ENCODE measurements at regions not wholly inside any gene's neighbourhood (a gene's known extent, or its start where the extent isn't known, plus 50 kb on each side); places are given as distances from the start of the nearest gene placed in this dataset.

DNA sequence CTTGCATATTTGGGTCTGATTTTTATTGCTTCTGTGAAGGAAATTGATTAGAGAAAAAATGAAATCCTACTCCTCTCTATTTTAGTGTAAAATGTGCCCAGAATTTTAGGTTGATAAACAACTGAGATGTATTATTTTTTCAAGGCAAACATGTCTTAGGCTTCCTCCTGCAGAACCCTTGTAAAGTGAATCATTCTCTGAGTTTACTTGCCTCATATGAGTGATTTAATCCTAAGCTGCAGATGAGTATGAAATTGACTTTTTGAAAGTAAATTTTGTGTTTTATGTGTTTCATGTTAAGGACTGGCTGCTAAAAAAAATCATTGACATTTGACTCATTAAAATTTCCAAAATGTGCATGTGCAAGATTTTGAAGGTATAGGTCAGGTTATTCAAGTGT is 138.5 kb upstream of the PHACTR1 start:
- TF ChIP-seq, protein P1, sequence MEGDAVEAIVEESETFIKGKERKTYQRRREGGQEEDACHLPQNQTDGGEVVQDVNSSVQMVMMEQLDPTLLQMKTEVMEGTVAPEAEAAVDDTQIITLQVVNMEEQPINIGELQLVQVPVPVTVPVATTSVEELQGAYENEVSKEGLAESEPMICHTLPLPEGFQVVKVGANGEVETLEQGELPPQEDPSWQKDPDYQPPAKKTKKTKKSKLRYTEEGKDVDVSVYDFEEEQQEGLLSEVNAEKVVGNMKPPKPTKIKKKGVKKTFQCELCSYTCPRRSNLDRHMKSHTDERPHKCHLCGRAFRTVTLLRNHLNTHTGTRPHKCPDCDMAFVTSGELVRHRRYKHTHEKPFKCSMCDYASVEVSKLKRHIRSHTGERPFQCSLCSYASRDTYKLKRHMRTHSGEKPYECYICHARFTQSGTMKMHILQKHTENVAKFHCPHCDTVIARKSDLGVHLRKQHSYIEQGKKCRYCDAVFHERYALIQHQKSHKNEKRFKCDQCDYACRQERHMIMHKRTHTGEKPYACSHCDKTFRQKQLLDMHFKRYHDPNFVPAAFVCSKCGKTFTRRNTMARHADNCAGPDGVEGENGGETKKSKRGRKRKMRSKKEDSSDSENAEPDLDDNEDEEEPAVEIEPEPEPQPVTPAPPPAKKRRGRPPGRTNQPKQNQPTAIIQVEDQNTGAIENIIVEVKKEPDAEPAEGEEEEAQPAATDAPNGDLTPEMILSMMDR (IDR thresholded peaks at IDR 0.05): no peak
- TF ChIP-seq POLR2A (IDR thresholded peaks at IDR 0.05): no peak

All from esophagus squamous epithelium (tissue), 4 donors.